Body of pancreas (tissue), 4 donors: ENCODE measurements at regions not wholly inside any gene's neighbourhood (a gene's known extent, or its start where the extent isn't known, plus 50 kb on each side); places are given as distances from the start of the nearest gene placed in this dataset.

ENCODE experiments used
- ATAC-seq: fragments of 150-250 bp; one replicate; pipeline ENCODE4 v1.9.1; 2016
- DNase-seq, 4 donors: peaks; one replicate each; pipeline ENCODE4 v3.0.0-alpha.2; 2019
- H3K27ac ChIP-seq, 4 donors: fragments of 200-600 bp; sonication (generic); 1 replicate in 3 of 4; 2 replicates in 1 of 4; pipeline versions ENCODE4 v1.5.1 to v1.6.1; 2016 to 2019; ENCODE audit warnings: mild to moderate bottlenecking in 1 of 4, mixed read lengths in 1 of 4, moderate library complexity in 1 of 4
- H3K27me3 ChIP-seq, 2 donors: fragments of 200-600 bp; sonication (generic); one replicate each; pipeline ENCODE4 v1.6.0; 2016; ENCODE audit warnings: mild to moderate bottlenecking in 1 of 2
- H3K36me3 ChIP-seq, 2 donors: fragments of 200-600 bp; sonication (generic); replicated peaks in 1 of 2; 2 replicates each; pipeline ENCODE4 v1.5.1; 2016; ENCODE audit warnings: low read depth in 2 of 2; ENCODE audit not compliant: insufficient read depth in 1 of 2
- H3K4me1 ChIP-seq: fragments of 200-600 bp; sonication (generic); one replicate; pipeline ENCODE4 v1.6.0; 2016
- H3K4me3 ChIP-seq, 2 donors: fragments of 200-600 bp; sonication (generic); 1 replicate in 1 of 2; 2 replicates in 1 of 2; pipeline ENCODE4 v1.5.1; 2016 to 2019
- H3K9me3 ChIP-seq, 3 donors: fragments of 200-600 bp; sonication (generic); 1 replicate in 2 of 3; 2 replicates in 1 of 3; pipeline ENCODE4 v1.5.1; 2016
- POLR2A ChIP-seq, 3 donors: fragments of 450-650 bp; IDR thresholded peaks; one replicate each; pipeline ENCODE4 v1.6.1; 2016; ENCODE audit warnings: antibody characterized with exemption in 3 of 3, mild to moderate bottlenecking in 2 of 3
- WGBS, 2 donors: methylation state at CpG; one replicate each; pipeline ENCODE4 v1.1.5; 2017; 5-methylcytosine and 5-hydroxymethylcytosine counted together
- intact Hi-C: fragments of 100-400 bp; cut with DNase I; formaldehyde crosslinking; loops from one replicate; pipeline ENCODE4 v1.15.1; 2023
- TF ChIP-seq, protein P1 (sequence below), 7 experiments: fragments of 450-650 bp in 4 of 7; fragments of 200-600 bp in 3 of 7; sonication (generic) in 3 of 7; IDR thresholded peaks; one replicate each; pipeline ENCODE4 v1.5.1; 2016 to 2019; ENCODE audit warnings: antibody characterized with exemption in 7 of 7

- no peak for DNase-seq
- 79 to 83% methylated on average over 16 of the region's 16 CpGs for WGBS, 2 donors
- ATAC-seq = no peak
- H3K27me3 ChIP-seq = no peaks in the 10 kb centered on the region
- intact Hi-C loops = no loop called here
- H3K4me1 ChIP-seq = no peaks in the 10 kb centered on the region
- H3K9me3 ChIP-seq = no peaks in the 10 kb centered on the region
- TF ChIP-seq, protein P1, sequence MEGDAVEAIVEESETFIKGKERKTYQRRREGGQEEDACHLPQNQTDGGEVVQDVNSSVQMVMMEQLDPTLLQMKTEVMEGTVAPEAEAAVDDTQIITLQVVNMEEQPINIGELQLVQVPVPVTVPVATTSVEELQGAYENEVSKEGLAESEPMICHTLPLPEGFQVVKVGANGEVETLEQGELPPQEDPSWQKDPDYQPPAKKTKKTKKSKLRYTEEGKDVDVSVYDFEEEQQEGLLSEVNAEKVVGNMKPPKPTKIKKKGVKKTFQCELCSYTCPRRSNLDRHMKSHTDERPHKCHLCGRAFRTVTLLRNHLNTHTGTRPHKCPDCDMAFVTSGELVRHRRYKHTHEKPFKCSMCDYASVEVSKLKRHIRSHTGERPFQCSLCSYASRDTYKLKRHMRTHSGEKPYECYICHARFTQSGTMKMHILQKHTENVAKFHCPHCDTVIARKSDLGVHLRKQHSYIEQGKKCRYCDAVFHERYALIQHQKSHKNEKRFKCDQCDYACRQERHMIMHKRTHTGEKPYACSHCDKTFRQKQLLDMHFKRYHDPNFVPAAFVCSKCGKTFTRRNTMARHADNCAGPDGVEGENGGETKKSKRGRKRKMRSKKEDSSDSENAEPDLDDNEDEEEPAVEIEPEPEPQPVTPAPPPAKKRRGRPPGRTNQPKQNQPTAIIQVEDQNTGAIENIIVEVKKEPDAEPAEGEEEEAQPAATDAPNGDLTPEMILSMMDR (IDR thresholded peaks at IDR 0.05) = no peak
- TF ChIP-seq POLR2A (IDR thresholded peaks at IDR 0.05) = no peak
- H3K4me3 ChIP-seq = no peak overlapping the region
- H3K36me3 ChIP-seq = no peaks in the 10 kb centered on the region
- no peak overlapping the region for H3K27ac ChIP-seq
These were observed 71.6 kb downstream of the METRNL start for GRCh38 chr17:83151056-83151441.

- intact Hi-C loops = no loop called here
- WGBS, 2 donors = 49 to 50% methylated on average over 25 to 31 of the region's 32 CpGs
- H3K27ac ChIP-seq = no peak overlapping the region
- no peaks in the 10 kb centered on the region for H3K9me3 ChIP-seq
- ATAC-seq (no peak), DNase-seq (peak in 1 of 4 donors; percentile 6)
- TF ChIP-seq, protein P1 (IDR thresholded peaks at IDR 0.05) = no peak
- no peak for TF ChIP-seq POLR2A (IDR thresholded peaks at IDR 0.05)
- H3K36me3 ChIP-seq = no peaks in the 10 kb centered on the region
- no peaks in the 10 kb centered on the region for H3K4me1 ChIP-seq
- no peak overlapping the region for H3K4me3 ChIP-seq
- H3K27me3 ChIP-seq = no peaks in the 10 kb centered on the region
These were observed 72.2 kb downstream of the METRNL start for GRCh38 chr17:83151442-83152226.

GRCh38 chr17:83152227-83152744 lies 72.9 kb downstream of the METRNL start:
- no peak overlapping the region for H3K4me3 ChIP-seq
- WGBS, 2 donors = 72 to 74% methylated on average over 30 to 31 of the region's 31 CpGs
- ATAC-seq (no peak), DNase-seq (peak in 1 of 4 donors; percentile 8)
- H3K27ac ChIP-seq = no peak overlapping the region
- H3K36me3 ChIP-seq = no peaks in the 10 kb centered on the region
- intact Hi-C loops = no loop called here
- no peaks in the 10 kb centered on the region for H3K27me3 ChIP-seq
- no peaks in the 10 kb centered on the region for H3K4me1 ChIP-seq
- no peak for TF ChIP-seq POLR2A (IDR thresholded peaks at IDR 0.05)
- TF ChIP-seq, protein P1 (IDR thresholded peaks at IDR 0.05) = no peak
- no peaks in the 10 kb centered on the region for H3K9me3 ChIP-seq

- 73 to 79% methylated on average over 25 to 45 of the region's 64 CpGs for WGBS, 2 donors
- Histone ChIP-seq H3K27me3 (no peaks in the 10 kb centered on the region), H3K9me3 (no peaks in the 10 kb centered on the region), H3K27ac (no peak overlapping the region), H3K36me3 (no peaks in the 10 kb centered on the region), H3K4me1 (no peaks in the 10 kb centered on the region), H3K4me3 (no peak overlapping the region)
- DNase-seq (peak in 3 of 4 donors; percentile 11 to 69 (median 26)), ATAC-seq (no peak)
- TF ChIP-seq, protein P1 (IDR thresholded peaks at IDR 0.05) = no peak
- intact Hi-C loops = no loop called here
These were observed 73.6 kb downstream of the METRNL start for GRCh38 chr17:83152745-83153611.
